HL-60 (cell line): ENCODE measurements at regions not wholly inside any gene's neighbourhood (a gene's known extent, or its start where the extent isn't known, plus 50 kb on each side); places are given as distances from the start of the nearest gene placed in this dataset.

ENCODE experiments used
- DNase-seq, 2 experiments: peaks; one replicate each; pipeline ENCODE4 v3.0.0-alpha.2; 2010 to 2020; ENCODE audit warnings: low read depth in 1 of 2, low spot score in 1 of 2
- H3K27ac ChIP-seq: fragments of 250-450 bp; sonication (Bioruptor Pico); replicated peaks from 2 replicates; pipeline ENCODE4 v1.5.1; 2020; ENCODE audit warnings: mild to moderate bottlenecking, moderate library complexity
- H3K27me3 ChIP-seq: fragments of 250-450 bp; sonication (Bioruptor Pico); 2 replicates; pipeline ENCODE4 v1.5.1; 2021; ENCODE audit warnings: mild to moderate bottlenecking, moderate library complexity; ENCODE audit not compliant: insufficient read depth, poor library complexity, severe bottlenecking
- H3K4me3 ChIP-seq: replicated peaks from 2 replicates; pipeline ENCODE4 v1.5.1; 2011; ENCODE audit warnings: mild to moderate bottlenecking, control low read depth, low read length; ENCODE audit not compliant: insufficient read depth
- CTCF ChIP-seq: IDR thresholded peaks from one replicate; pipeline ENCODE4 v1.5.1; 2011; ENCODE audit warnings: low read length, control low read depth, inconsistent platforms; ENCODE audit not compliant: insufficient read depth
- GABPA ChIP-seq: IDR thresholded peaks from 2 replicates; pipeline ENCODE4 v1.6.1; 2012; ENCODE audit warnings: low read depth
- POLR2AphosphoS5 ChIP-seq: IDR thresholded peaks from 2 replicates; pipeline ENCODE4 v1.6.1; 2012; ENCODE audit warnings: low read depth
- REST ChIP-seq: IDR thresholded peaks from 2 replicates; pipeline ENCODE4 v1.6.1; 2012; ENCODE audit warnings: low read depth; ENCODE audit not compliant: insufficient replicate concordance
- SPI1 ChIP-seq: IDR thresholded peaks from 2 replicates; pipeline ENCODE4 v1.6.1; 2012; ENCODE audit warnings: low read depth, mild to moderate bottlenecking, borderline replicate concordance

GRCh38 chr16:87086156-87086555 lies 231.0 kb downstream of the C16orf95 start:
- Histone ChIP-seq H3K27me3 (no peaks in the 10 kb centered on the region), H3K4me3 (no peak overlapping the region), H3K27ac (no peak overlapping the region)
- no peak for DNase-seq
- no peak for TF ChIP-seq REST
- TF ChIP-seq CTCF: no peak

- TF ChIP-seq GABPA: no peak
- no peak for TF ChIP-seq CTCF
- no peak for TF ChIP-seq SPI1
- no peak for TF ChIP-seq REST
- TF ChIP-seq POLR2AphosphoS5: no peak
Measured at GRCh38 chr16:87086575-87086974, 230.6 kb downstream of the C16orf95 start.

DNA sequence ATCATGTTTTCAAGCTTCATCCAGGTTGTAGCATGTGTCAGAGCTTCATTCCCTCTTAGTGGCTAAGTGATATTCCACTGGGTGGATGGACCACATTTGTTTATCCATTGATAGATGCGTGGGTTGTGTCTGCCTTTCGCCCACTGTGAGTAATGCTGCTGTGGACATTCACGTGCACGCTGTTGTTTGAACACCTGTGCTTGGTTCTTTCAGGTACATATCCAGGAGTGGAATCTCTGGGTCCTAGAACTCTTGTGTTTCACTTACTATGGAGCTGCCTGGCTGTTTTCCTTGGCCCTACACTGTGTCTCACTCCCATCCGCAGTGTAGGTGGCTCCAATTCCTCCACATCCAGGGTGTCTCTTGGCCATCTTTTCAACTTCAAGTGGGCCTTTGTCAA lies 224.2 kb downstream of the C16orf95 start:
- DNase-seq: no peak
- TF ChIP-seq SPI1 (no peak), CTCF (no peak), REST (no peak), POLR2AphosphoS5 (no peak), GABPA (no peak)
- no peaks in the 10 kb centered on the region for H3K27me3 ChIP-seq
- no peak overlapping the region for H3K4me3 ChIP-seq
- no peak overlapping the region for H3K27ac ChIP-seq

More at GRCh38 chr16:87086575-87086974, 230.6 kb downstream of the C16orf95 start:
- no peak overlapping the region for H3K4me3 ChIP-seq
- no peak overlapping the region for H3K27ac ChIP-seq
- H3K27me3 ChIP-seq: no peaks in the 10 kb centered on the region
- no peak for DNase-seq
